GM12878 (cell line): ENCODE measurements at regions not wholly inside any gene's neighbourhood (a gene's known extent, or its start where the extent isn't known, plus 50 kb on each side); places are given as distances from the start of the nearest gene placed in this dataset.

ENCODE experiments used
- PRDM15 ChIP-seq: fragments of 450-650 bp; formaldehyde crosslinking; IDR thresholded peaks from 2 replicates; pipeline ENCODE4 v1.4.0; 2020; ENCODE audit warnings: mild to moderate bottlenecking, moderate library complexity
- SRF ChIP-seq, 2 experiments: IDR thresholded peaks; 2 replicates each; pipeline ENCODE4 v1.6.1; 2011; ENCODE audit warnings: low read depth in 2 of 2, low read length in 2 of 2, mild to moderate bottlenecking in 1 of 2, moderate library complexity in 1 of 2
- SUZ12 ChIP-seq: fragments of 200-600 bp; sonication (generic); IDR thresholded peaks from one replicate; pipeline ENCODE4 v1.6.1; 2018; ENCODE audit warnings: antibody characterized with exemption, mild to moderate bottlenecking; ENCODE audit not compliant: unreplicated experiment
- TF ChIP-seq, protein P1 (sequence below): fragments of 450-650 bp; IDR thresholded peaks from 2 replicates; pipeline ENCODE4 v1.6.1; 2017; ENCODE audit warnings: antibody characterized with exemption, mild to moderate bottlenecking, moderate library complexity
- TF ChIP-seq, protein P2 (sequence below): fragments of 450-650 bp; IDR thresholded peaks from 2 replicates; pipeline ENCODE4 v1.6.1; 2016; ENCODE audit warnings: mild to moderate bottlenecking, moderate library complexity, borderline replicate concordance
- TF ChIP-seq, protein P3 (sequence below): fragments of 450-650 bp; IDR thresholded peaks from 2 replicates; pipeline ENCODE4 v1.6.1; 2017; ENCODE audit warnings: mild to moderate bottlenecking

DNA sequence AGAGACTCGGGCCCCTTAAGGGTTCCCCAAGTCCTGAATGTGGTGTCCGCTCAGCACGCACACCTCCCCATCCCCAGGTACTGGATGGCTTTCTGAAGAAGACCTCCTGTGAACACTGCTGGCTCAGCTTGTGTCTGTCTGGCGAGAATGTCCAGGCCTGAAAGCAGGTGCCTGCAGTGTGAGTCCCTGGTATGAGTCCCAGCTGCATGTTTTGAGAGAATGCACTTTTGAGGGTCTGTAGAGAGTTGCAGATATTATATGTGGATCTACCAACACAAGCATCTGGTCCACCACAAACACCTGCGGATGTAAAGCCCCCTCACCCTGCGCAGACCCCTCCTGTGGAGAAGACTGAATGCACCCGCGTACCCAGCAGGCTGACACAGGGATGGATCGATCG is 1308.9 kb downstream of the TBC1D22A start (continued):
- TF ChIP-seq, protein P1, sequence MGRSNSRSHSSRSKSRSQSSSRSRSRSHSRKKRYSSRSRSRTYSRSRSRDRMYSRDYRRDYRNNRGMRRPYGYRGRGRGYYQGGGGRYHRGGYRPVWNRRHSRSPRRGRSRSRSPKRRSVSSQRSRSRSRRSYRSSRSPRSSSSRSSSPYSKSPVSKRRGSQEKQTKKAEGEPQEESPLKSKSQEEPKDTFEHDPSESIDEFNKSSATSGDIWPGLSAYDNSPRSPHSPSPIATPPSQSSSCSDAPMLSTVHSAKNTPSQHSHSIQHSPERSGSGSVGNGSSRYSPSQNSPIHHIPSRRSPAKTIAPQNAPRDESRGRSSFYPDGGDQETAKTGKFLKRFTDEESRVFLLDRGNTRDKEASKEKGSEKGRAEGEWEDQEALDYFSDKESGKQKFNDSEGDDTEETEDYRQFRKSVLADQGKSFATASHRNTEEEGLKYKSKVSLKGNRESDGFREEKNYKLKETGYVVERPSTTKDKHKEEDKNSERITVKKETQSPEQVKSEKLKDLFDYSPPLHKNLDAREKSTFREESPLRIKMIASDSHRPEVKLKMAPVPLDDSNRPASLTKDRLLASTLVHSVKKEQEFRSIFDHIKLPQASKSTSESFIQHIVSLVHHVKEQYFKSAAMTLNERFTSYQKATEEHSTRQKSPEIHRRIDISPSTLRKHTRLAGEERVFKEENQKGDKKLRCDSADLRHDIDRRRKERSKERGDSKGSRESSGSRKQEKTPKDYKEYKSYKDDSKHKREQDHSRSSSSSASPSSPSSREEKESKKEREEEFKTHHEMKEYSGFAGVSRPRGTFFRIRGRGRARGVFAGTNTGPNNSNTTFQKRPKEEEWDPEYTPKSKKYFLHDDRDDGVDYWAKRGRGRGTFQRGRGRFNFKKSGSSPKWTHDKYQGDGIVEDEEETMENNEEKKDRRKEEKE: no peak
- no peak for TF ChIP-seq SUZ12
- TF ChIP-seq, protein P2, sequence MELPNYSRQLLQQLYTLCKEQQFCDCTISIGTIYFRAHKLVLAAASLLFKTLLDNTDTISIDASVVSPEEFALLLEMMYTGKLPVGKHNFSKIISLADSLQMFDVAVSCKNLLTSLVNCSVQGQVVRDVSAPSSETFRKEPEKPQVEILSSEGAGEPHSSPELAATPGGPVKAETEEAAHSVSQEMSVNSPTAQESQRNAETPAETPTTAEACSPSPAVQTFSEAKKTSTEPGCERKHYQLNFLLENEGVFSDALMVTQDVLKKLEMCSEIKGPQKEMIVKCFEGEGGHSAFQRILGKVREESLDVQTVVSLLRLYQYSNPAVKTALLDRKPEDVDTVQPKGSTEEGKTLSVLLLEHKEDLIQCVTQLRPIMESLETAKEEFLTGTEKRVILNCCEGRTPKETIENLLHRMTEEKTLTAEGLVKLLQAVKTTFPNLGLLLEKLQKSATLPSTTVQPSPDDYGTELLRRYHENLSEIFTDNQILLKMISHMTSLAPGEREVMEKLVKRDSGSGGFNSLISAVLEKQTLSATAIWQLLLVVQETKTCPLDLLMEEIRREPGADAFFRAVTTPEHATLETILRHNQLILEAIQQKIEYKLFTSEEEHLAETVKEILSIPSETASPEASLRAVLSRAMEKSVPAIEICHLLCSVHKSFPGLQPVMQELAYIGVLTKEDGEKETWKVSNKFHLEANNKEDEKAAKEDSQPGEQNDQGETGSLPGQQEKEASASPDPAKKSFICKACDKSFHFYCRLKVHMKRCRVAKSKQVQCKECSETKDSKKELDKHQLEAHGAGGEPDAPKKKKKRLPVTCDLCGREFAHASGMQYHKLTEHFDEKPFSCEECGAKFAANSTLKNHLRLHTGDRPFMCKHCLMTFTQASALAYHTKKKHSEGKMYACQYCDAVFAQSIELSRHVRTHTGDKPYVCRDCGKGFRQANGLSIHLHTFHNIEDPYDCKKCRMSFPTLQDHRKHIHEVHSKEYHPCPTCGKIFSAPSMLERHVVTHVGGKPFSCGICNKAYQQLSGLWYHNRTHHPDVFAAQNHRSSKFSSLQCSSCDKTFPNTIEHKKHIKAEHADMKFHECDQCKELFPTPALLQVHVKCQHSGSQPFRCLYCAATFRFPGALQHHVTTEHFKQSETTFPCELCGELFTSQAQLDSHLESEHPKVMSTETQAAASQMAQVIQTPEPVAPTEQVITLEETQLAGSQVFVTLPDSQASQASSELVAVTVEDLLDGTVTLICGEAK: no peak
- TF ChIP-seq PRDM15 (CRISPR knock-in tag): no peak
- TF ChIP-seq, protein P3, sequence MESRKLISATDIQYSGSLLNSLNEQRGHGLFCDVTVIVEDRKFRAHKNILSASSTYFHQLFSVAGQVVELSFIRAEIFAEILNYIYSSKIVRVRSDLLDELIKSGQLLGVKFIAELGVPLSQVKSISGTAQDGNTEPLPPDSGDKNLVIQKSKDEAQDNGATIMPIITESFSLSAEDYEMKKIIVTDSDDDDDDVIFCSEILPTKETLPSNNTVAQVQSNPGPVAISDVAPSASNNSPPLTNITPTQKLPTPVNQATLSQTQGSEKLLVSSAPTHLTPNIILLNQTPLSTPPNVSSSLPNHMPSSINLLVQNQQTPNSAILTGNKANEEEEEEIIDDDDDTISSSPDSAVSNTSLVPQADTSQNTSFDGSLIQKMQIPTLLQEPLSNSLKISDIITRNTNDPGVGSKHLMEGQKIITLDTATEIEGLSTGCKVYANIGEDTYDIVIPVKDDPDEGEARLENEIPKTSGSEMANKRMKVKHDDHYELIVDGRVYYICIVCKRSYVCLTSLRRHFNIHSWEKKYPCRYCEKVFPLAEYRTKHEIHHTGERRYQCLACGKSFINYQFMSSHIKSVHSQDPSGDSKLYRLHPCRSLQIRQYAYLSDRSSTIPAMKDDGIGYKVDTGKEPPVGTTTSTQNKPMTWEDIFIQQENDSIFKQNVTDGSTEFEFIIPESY: no peak
- no peak for TF ChIP-seq SRF (IDR thresholded peaks at IDR 0.05; ENCODE audit: low read depth in 2 of 2, low read length in 2 of 2)
- TF ChIP-seq, all 136 proteins: peak for 0
